ENCODE measurements at regions not wholly inside any gene's neighbourhood (a gene's known extent, or its start where the extent isn't known, plus 50 kb on each side); places are given as distances from the start of the nearest gene placed in this dataset.
"Not testable (repeated sequence)": the region's sequence is repeated elsewhere in the genome, so short reads cannot be mapped to it uniquely, and the experiment has no call there.

DNA sequence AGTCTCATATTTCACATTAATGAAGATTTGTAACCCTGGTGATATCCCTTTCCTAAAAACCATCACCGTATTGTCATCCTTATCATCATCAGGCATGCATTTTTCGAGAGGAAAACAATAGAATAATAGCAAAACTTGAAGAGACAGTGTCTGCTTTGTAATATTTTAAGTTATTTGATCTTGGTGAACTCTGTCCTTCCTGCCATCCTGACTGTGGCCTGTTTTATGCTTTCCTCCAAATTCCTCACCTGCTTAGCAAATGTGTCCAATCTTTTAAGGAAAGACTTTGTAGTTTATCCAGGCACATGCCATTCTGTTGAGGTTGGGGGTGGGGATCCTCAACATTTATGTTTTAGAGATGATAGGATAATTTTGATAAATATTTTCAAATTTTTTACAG lies 306.1 kb upstream of the COL8A1 start:
- Histone ChIP-seq H3K36me3 (no peaks in the 10 kb centered on the region), H3K9me3 (no peaks in the 10 kb centered on the region; the same call in 1 of the 2 replicates), H3K27me3 (no peaks in the 10 kb centered on the region), H3K4me3 (no peak overlapping the region)
- DNase-seq: no peak

GRCh38 chr3:99330924-99331532 lies 307.4 kb upstream of the COL8A1 start:
- no peaks in the 10 kb centered on the region for H3K36me3 ChIP-seq
- H3K27me3 ChIP-seq: no peaks in the 10 kb centered on the region
- no peak overlapping the region for H3K4me3 ChIP-seq
- no peak for DNase-seq
- no peaks in the 10 kb centered on the region; the same call in 1 of the 2 replicates for H3K9me3 ChIP-seq

DNA sequence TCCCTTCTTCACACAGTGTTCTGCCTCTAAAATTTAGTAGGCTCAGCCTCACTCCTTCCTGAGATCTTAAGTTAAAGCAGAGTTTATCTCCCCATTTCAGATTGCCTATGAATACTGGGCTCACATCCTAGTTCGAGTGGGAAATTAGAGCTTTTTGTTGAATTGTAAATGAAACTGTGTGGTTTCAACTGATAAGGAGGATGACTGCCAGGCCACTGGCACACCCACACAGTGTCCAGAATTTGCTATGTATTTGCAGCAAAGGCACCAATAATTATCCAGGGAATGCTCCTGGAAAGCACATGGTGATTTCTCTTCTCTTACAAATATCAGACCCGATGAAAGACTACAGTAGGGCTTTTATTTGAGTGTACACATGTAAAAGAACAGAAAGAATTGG lies 308.1 kb upstream of the COL8A1 start:
- H3K36me3 ChIP-seq: no peaks in the 10 kb centered on the region
- peak; percentile 50 for DNase-seq
- no peak overlapping the region for H3K4me3 ChIP-seq
- H3K9me3 ChIP-seq: no peaks in the 10 kb centered on the region; the same call in 1 of the 2 replicates
- no peaks in the 10 kb centered on the region for H3K27me3 ChIP-seq

DNA sequence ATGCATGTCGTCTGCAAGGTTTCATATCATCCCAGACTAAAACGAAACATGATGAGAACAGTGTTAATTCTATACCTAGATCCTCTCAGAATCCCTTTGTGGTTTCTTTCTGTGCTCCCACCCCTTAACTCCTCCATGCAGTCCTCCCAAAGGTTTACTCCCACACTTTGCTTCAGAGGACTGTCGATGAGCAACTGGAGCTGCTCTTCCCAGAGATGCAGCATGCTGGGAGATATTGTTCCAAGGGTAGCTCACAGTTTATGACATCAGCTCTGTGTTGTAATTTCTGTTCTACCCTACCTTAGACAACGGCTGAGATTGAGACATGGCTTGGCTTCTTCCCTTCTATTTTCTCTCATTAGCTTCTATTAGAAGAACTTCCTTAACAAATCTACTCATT lies 313.0 kb upstream of the COL8A1 start:
- Histone ChIP-seq H3K27me3 (no peaks in the 10 kb centered on the region), H3K36me3 (no peaks in the 10 kb centered on the region), H3K9me3 (no peaks in the 10 kb centered on the region; the same call in 1 of the 2 replicates), H3K4me3 (no peak overlapping the region)
- DNase-seq: no peak

- Histone ChIP-seq H3K4me3 (no peak overlapping the region), H3K36me3 (no peaks in the 10 kb centered on the region), H3K27me3 (no peaks in the 10 kb centered on the region), H3K9me3 (no peaks in the 10 kb centered on the region; the same call in 1 of the 2 replicates)
- DNase-seq: peak; percentile 45
These were observed 313.7 kb upstream of the COL8A1 start for GRCh38 chr3:99324636-99325203.

GRCh38 chr3:99323940-99324339 lies 314.5 kb upstream of the COL8A1 start:
- no peaks in the 10 kb centered on the region; the same call in 1 of the 2 replicates for H3K9me3 ChIP-seq
- H3K27me3 ChIP-seq: no peaks in the 10 kb centered on the region
- DNase-seq: no peak
- no peaks in the 10 kb centered on the region for H3K36me3 ChIP-seq
- no peak overlapping the region for H3K4me3 ChIP-seq

DNA sequence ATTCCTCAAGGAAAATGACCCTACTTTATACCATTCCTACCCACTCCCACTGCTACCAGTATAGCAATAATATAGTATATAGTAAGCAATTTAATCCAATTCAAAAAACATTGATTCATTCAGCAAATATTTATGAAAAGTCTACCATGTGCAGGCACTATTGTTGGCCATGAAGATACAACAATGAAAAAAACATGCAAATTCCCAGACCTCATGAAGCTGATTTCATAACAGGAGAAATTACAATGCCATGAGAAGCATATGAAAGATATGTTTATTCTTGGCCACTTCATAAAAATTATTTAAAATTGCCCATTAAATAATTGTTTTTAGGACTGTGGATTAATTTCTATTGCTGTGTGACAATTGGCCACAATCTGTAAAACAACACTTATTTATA lies 315.8 kb upstream of the COL8A1 start:
- no peak for DNase-seq
- H3K27me3 ChIP-seq: no peaks in the 10 kb centered on the region
- no peak overlapping the region for H3K4me3 ChIP-seq
- no peaks in the 10 kb centered on the region; the same call in 1 of the 2 replicates for H3K9me3 ChIP-seq
- peaks cover 2% of the 10 kb centered on the region; the same call in 1 of the 2 replicates for H3K36me3 ChIP-seq

DNA sequence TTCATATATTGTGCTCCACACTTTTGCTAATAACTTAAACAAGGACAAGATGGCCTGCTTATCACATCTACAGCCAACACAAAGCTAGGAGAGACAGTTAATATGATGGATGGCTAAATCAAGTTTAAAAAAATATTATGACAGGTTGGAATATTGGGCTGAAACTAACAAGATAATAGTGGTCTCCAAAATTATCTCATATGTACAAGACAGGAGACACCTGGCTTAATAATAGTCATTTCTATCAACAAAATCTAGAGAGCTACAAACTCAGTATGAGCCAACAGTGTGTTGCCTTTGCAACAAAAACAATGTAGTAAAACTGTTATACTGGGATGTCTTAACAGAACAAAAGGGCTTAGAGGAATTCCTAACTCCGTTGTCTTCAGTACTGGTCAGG lies 317.1 kb upstream of the COL8A1 start:
- Histone ChIP-seq H3K4me3 (no peak overlapping the region), H3K27me3 (no peaks in the 10 kb centered on the region), H3K9me3 (0 out of 2 replicates have a peak, but pooled peaks cover 6% of the 10 kb centered on the region), H3K36me3 (peaks cover 2% of the 10 kb centered on the region; the same call in 1 of the 2 replicates)
- DNase-seq: no peak

DNA sequence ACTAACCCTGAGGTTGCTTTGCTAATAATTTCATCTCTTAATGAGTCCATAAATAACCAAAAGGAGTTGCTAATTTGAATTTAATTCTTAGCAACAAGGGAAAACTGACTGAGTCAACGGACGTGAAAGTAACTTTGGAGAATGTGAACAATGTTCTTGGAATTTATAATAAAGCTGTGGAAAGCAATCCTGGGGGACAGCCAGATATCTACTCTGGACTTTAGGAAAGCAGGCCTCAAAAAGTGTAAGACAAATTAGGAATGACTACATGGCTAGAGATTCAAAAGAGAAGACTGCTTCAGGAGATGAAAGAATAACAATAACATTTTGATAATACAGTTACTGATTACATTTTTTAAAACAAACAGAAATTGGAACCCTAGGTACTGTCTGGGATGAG lies 318.4 kb upstream of the COL8A1 start:
- Histone ChIP-seq H3K4me3 (no peak overlapping the region), H3K36me3 (peaks cover 2% of the 10 kb centered on the region; the same call in 1 of the 2 replicates), H3K9me3 (peaks cover 9% of the 10 kb centered on the region; the same call in 1 of the 2 replicates), H3K27me3 (no peaks in the 10 kb centered on the region)
- DNase-seq: peak; percentile 59

GRCh38 chr3:99319450-99319849 lies 318.9 kb upstream of the COL8A1 start:
- Histone ChIP-seq H3K27me3 (no peaks in the 10 kb centered on the region), H3K9me3 (peaks cover 9% of the 10 kb centered on the region; the same call in 1 of the 2 replicates), H3K36me3 (peaks cover 2% of the 10 kb centered on the region; the same call in 1 of the 2 replicates), H3K4me3 (no peak overlapping the region)
- DNase-seq: no peak

GRCh38 chr3:99317201-99317600 lies 321.2 kb upstream of the COL8A1 start:
- Histone ChIP-seq H3K4me3 (no peak overlapping the region), H3K27me3 (no peaks in the 10 kb centered on the region), H3K9me3 (peaks cover 10% of the 10 kb centered on the region; the same call in 1 of the 2 replicates), H3K36me3 (peaks cover 2% of the 10 kb centered on the region; the same call in 1 of the 2 replicates)
- no peak for DNase-seq

DNA sequence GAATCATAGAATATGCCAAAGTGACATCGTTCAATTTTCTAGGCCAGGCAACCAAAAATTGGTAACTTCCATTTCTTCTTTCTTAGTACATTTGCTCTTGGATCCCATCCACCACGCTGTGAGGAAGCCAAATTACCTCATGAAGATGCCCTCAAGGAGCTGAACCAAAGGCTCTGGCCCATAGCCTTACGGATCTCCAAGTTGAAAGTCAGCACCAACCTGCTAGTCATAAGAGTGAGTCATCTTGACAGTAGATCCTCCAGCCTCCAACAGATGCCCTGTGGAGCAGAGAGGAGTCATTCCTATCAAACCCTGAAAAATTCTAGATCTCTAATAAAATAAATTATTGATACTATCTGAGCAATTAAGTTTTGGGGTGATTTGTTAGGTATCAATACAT lies 322.5 kb upstream of the COL8A1 start:
- H3K27me3 ChIP-seq: no peaks in the 10 kb centered on the region
- H3K36me3 ChIP-seq: peaks cover 2% of the 10 kb centered on the region; the same call in 1 of the 2 replicates
- no peak overlapping the region for H3K4me3 ChIP-seq
- peaks cover 13% of the 10 kb centered on the region for H3K9me3 ChIP-seq
- peak; percentile 89 for DNase-seq

- H3K27me3 ChIP-seq: no peaks in the 10 kb centered on the region
- peaks cover 36% of the 10 kb centered on the region for H3K9me3 ChIP-seq
- no peak for DNase-seq
- H3K36me3 ChIP-seq: peaks cover 2% of the 10 kb centered on the region; the same call in 1 of the 2 replicates
- no peak overlapping the region for H3K4me3 ChIP-seq
These were observed 324.9 kb upstream of the COL8A1 start for GRCh38 chr3:99313485-99313884.

- no peak for DNase-seq
- Histone ChIP-seq H3K9me3 (peaks cover 9% of the 10 kb centered on the region), H3K27me3 (no peaks in the 10 kb centered on the region), H3K4me3 (no peak overlapping the region), H3K36me3 (no peaks in the 10 kb centered on the region)
These were observed 339.7 kb upstream of the COL8A1 start for GRCh38 chr3:99298661-99299060.

GRCh38 chr3:99295836-99296235 lies 342.6 kb upstream of the COL8A1 start:
- Histone ChIP-seq H3K36me3 (no peaks in the 10 kb centered on the region), H3K4me3 (no peak overlapping the region), H3K27me3 (no peaks in the 10 kb centered on the region)

DNA sequence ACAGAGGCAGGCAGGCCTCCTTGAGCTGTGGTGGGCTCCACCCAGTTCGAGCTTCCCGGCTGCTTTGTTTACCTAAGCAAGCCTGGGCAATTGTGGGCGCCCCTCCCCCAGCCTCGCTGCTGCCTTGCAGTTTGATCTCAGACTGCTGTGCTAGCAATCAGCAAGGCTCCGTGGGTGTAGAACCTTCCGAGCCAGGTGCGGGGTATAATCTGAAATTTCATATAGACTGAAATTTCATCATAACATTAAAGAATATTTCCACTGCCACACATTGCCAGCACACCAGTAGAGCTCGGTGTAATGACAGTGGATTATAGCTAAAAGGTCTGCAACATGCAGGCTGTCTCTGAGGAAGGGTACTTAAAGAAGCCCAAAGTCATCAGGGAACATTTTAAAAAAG lies 344.3 kb upstream of the COL8A1 start:
- DNase-seq, H3K27me3 ChIP-seq, H3K4me3 ChIP-seq, H3K9me3 ChIP-seq, H3K36me3 ChIP-seq: not testable (repeated sequence)

More at GRCh38 chr3:99295836-99296235, 342.6 kb upstream of the COL8A1 start:
- DNase-seq: no peak
- peaks cover 5% of the 10 kb centered on the region for H3K9me3 ChIP-seq

GRCh38 chr3:99287876-99288275 lies 350.5 kb upstream of the COL8A1 start:
- peaks cover 2% of the 10 kb centered on the region for H3K9me3 ChIP-seq
- no peaks in the 10 kb centered on the region for H3K36me3 ChIP-seq
- H3K4me3 ChIP-seq: no peak overlapping the region
- no peak for DNase-seq
- H3K27me3 ChIP-seq: no peaks in the 10 kb centered on the region
